ENCODE measurements at regions not wholly inside any gene's neighbourhood (a gene's known extent, or its start where the extent isn't known, plus 50 kb on each side); places are given as distances from the start of the nearest gene placed in this dataset.

DNA sequence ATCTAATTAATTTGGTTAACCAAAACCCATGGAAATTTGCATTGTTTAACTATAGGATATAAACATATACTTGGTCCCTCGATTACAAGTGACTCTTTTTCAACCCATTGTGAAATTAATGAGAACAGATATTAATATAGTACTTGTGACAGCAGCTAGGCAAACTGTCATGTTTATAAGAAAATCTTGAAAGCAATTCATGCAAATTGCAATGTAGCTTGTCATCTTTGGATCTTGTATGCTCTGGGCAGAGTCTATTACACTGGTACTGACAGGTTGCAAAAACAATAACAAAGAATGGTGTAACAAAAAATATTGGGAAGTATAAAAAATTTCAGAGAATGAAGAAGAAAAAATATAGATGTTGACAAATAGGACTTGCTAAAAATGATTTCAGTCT, 941.0 kb downstream of the DNAH5 start:
- no peaks in the 10 kb centered on the region for H3K9me3 Mint-ChIP-seq (ENCODE audit: unreplicated experiment)
- TF ChIP-seq, protein P1, sequence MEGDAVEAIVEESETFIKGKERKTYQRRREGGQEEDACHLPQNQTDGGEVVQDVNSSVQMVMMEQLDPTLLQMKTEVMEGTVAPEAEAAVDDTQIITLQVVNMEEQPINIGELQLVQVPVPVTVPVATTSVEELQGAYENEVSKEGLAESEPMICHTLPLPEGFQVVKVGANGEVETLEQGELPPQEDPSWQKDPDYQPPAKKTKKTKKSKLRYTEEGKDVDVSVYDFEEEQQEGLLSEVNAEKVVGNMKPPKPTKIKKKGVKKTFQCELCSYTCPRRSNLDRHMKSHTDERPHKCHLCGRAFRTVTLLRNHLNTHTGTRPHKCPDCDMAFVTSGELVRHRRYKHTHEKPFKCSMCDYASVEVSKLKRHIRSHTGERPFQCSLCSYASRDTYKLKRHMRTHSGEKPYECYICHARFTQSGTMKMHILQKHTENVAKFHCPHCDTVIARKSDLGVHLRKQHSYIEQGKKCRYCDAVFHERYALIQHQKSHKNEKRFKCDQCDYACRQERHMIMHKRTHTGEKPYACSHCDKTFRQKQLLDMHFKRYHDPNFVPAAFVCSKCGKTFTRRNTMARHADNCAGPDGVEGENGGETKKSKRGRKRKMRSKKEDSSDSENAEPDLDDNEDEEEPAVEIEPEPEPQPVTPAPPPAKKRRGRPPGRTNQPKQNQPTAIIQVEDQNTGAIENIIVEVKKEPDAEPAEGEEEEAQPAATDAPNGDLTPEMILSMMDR (IDR thresholded peaks at IDR 0.05; ENCODE audit: unreplicated experiment): no peak
- no peak for DNase-seq (ENCODE audit: low spot score)
- H3K4me1 Mint-ChIP-seq (ENCODE audit: unreplicated experiment): peaks cover 3% of the 10 kb centered on the region
- H3K27me3 Mint-ChIP-seq (ENCODE audit: unreplicated experiment): no peaks in the 10 kb centered on the region
- H3K36me3 Mint-ChIP-seq (ENCODE audit: low read depth, unreplicated experiment): no peaks in the 10 kb centered on the region
- H3K4me3 Mint-ChIP-seq (ENCODE audit: unreplicated experiment): no peak overlapping the region
- no peak overlapping the region for H3K27ac Mint-ChIP-seq (ENCODE audit: unreplicated experiment)

DNA sequence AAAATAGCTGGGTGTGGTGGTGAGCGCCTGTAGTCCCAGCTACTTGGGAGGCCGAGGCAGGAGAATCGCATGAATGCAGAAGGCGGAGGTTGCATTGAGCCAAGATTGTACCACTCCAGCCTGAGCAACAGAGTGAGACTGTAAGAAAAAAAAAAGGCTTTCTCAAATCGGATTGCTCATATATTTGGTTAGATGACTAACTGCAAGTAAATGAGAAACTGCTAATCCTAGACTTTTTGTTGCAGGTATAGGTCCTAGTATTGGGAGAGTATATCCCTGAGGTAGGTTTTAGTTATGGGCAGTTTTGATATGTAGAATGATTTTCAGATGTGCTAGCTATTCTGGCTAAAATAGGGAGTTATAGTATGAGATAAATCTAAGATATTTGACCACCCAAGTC, 944.8 kb downstream of the DNAH5 start:
- no peaks in the 10 kb centered on the region for H3K9me3 Mint-ChIP-seq (ENCODE audit: unreplicated experiment)
- no peak overlapping the region for H3K4me3 Mint-ChIP-seq (ENCODE audit: unreplicated experiment)
- H3K36me3 Mint-ChIP-seq (ENCODE audit: low read depth, unreplicated experiment): no peaks in the 10 kb centered on the region
- no peaks in the 10 kb centered on the region for H3K27me3 Mint-ChIP-seq (ENCODE audit: unreplicated experiment)
- TF ChIP-seq, protein P1 (IDR thresholded peaks at IDR 0.05; ENCODE audit: unreplicated experiment): no peak
- no peak overlapping the region for H3K27ac Mint-ChIP-seq (ENCODE audit: unreplicated experiment)
- H3K4me1 Mint-ChIP-seq (ENCODE audit: unreplicated experiment): no peaks in the 10 kb centered on the region
- no peak for DNase-seq (ENCODE audit: low spot score)

DNA sequence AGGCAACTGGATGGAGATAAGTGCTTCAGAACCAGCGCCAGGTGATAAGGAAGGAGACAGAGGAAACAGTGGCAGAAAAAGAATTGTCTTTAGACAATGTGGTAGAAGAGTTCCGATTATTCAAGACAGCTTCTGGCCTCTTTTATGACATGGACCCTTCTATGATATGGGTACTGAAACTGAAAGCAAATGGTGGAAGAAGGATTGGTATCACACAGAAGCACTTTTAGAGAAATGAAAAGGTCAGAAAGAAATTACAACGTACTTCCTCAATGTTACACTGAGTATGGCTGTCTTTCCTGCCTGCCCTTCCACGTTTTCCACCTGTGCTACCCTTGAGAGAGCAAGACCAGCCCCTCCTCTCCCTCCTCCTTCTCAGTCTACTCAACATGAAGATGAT, 959.3 kb downstream of the DNAH5 start:
- Mint-ChIP-seq H3K36me3 (ENCODE audit: low read depth, unreplicated experiment) (no peaks in the 10 kb centered on the region), H3K9me3 (ENCODE audit: unreplicated experiment) (no peaks in the 10 kb centered on the region), H3K4me3 (ENCODE audit: unreplicated experiment) (no peak overlapping the region), H3K4me1 (ENCODE audit: unreplicated experiment) (no peaks in the 10 kb centered on the region), H3K27ac (ENCODE audit: unreplicated experiment) (no peak overlapping the region), H3K27me3 (ENCODE audit: unreplicated experiment) (no peaks in the 10 kb centered on the region)
- TF ChIP-seq, protein P1 (IDR thresholded peaks at IDR 0.05; ENCODE audit: unreplicated experiment): no peak
- no peak for DNase-seq (ENCODE audit: low spot score)

DNA sequence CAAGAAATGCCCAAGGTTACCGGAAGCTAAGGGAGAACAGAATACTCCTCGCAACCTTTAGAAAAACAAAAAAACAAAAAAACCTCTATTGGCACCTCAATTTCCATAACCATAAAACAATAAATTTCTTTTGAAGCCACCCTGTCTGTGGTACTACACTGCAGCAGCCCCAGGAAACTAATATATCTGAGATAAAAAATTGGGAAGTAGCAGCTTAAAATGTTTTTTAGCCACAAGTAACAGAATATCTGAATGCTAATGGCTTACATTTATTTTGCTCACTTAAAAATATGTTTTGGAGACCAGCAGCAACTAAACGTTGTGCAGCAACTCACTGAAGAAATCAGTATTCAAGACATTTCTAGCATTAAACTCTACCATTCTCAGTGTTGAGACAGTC, 969.6 kb downstream of the DNAH5 start:
- Mint-ChIP-seq H3K4me1 (ENCODE audit: unreplicated experiment) (no peaks in the 10 kb centered on the region), H3K36me3 (ENCODE audit: low read depth, unreplicated experiment) (no peaks in the 10 kb centered on the region), H3K27ac (ENCODE audit: unreplicated experiment) (no peak overlapping the region), H3K27me3 (ENCODE audit: unreplicated experiment) (no peaks in the 10 kb centered on the region), H3K4me3 (ENCODE audit: unreplicated experiment) (no peak overlapping the region), H3K9me3 (ENCODE audit: unreplicated experiment) (no peaks in the 10 kb centered on the region)
- no peak for DNase-seq (ENCODE audit: low spot score)
- TF ChIP-seq, protein P1 (IDR thresholded peaks at IDR 0.05; ENCODE audit: unreplicated experiment): no peak

DNA sequence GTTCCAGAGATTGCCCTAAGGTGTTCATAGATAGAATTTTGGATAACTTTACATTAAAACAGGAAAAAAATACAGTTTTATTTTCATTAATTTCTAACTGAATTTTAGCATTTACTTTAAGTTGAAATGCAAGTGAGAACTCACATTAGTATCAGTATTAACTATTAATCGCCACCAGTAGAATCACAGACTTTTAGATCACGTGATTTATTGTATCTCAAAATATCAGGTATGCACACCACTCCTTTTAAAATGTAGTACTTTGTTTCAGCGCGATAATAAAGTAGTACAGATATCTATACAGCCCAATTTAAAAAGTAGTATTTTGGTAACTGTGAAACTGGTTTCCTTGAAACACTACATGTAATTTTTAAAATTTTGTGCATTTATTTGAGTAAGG, 978.7 kb downstream of the DNAH5 start:
- TF ChIP-seq, protein P1 (IDR thresholded peaks at IDR 0.05; ENCODE audit: unreplicated experiment): no peak
- no peak overlapping the region for H3K27ac Mint-ChIP-seq (ENCODE audit: unreplicated experiment)
- H3K36me3 Mint-ChIP-seq (ENCODE audit: low read depth, unreplicated experiment): no peaks in the 10 kb centered on the region
- no peaks in the 10 kb centered on the region for H3K9me3 Mint-ChIP-seq (ENCODE audit: unreplicated experiment)
- no peaks in the 10 kb centered on the region for H3K27me3 Mint-ChIP-seq (ENCODE audit: unreplicated experiment)
- no peak overlapping the region for H3K4me3 Mint-ChIP-seq (ENCODE audit: unreplicated experiment)
- H3K4me1 Mint-ChIP-seq (ENCODE audit: unreplicated experiment): no peaks in the 10 kb centered on the region
- DNase-seq (ENCODE audit: low spot score): no peak
